CD4-positive, alpha-beta memory T cell (primary cell): ENCODE measurements at regions not wholly inside any gene's neighbourhood (a gene's known extent, or its start where the extent isn't known, plus 50 kb on each side); places are given as distances from the start of the nearest gene placed in this dataset.

Source experiments
- CTCF ChIA-PET: fragments of 350-600 bp; sonication (Branson Sonifier 250); formaldehyde crosslinking; loops from one replicate; lab custom pipeline; 2021; ENCODE audit warnings: inconsistent platforms; ENCODE audit not compliant: partially characterized antibody; lab: Charles Lee
- POLR2A ChIA-PET: fragments of 350-600 bp; sonication (Branson Sonifier 250); formaldehyde crosslinking; loops from one replicate; lab custom pipeline; 2021; ENCODE audit not compliant: partially characterized antibody; lab: Charles Lee
- DNase-seq, 5 donors: peaks; one replicate each; pipeline versions ENCODE4 v3.0.0 to v3.0.0-alpha.2; 2020 to 2022; ENCODE audit warnings: mixed read lengths in 1 of 5
- H3K27ac ChIP-seq: one replicate; pipeline ENCODE4 v1.7.0; 2013; ENCODE audit warnings: low read depth, low read length
- H3K27me3 ChIP-seq: 2 replicates; pipeline ENCODE4 v1.7.0; 2013; ENCODE audit warnings: mild to moderate bottlenecking, low read length, moderate library complexity; ENCODE audit not compliant: insufficient read depth
- H3K36me3 ChIP-seq: 2 replicates; pipeline ENCODE4 v1.7.0; 2013; ENCODE audit warnings: mild to moderate bottlenecking, low read length, moderate library complexity; ENCODE audit not compliant: insufficient read depth
- H3K4me1 ChIP-seq: 2 replicates; pipeline ENCODE4 v1.7.0; 2013; ENCODE audit warnings: mild to moderate bottlenecking, low read length, moderate library complexity; ENCODE audit not compliant: insufficient read depth
- H3K4me3 ChIP-seq, 2 donors: one replicate each; pipeline ENCODE4 v1.7.0; 2013; ENCODE audit warnings: low read length in 2 of 2, mild to moderate bottlenecking in 1 of 2
- H3K9me3 ChIP-seq, 2 donors: one replicate each; pipeline ENCODE4 v1.7.0; 2013; ENCODE audit warnings: low read length in 2 of 2, control low read depth in 1 of 2; ENCODE audit not compliant: control insufficient read depth in 1 of 2
- H3K27ac Mint-ChIP-seq, 7 donors: one replicate each; pipeline ENCODE4 v1.8.0; 2020 to 2021; ENCODE audit warnings: mixed read lengths in 7 of 7, mild to moderate bottlenecking in 6 of 7, inconsistent platforms in 3 of 7, moderate library complexity in 3 of 7
- H3K27me3 Mint-ChIP-seq, 2 donors: one replicate each; pipeline ENCODE4 v1.8.0; 2020 to 2021; ENCODE audit warnings: mixed read lengths in 2 of 2
- H3K36me3 Mint-ChIP-seq, 2 donors: one replicate each; pipeline ENCODE4 v1.8.0; 2020 to 2021; ENCODE audit warnings: mixed read lengths in 2 of 2, inconsistent platforms in 1 of 2, mild to moderate bottlenecking in 1 of 2
- H3K4me1 Mint-ChIP-seq, 4 donors: one replicate each; pipeline ENCODE4 v1.8.0; 2020 to 2021; ENCODE audit warnings: mixed read lengths in 4 of 4, mild to moderate bottlenecking in 1 of 4
- H3K4me3 Mint-ChIP-seq, 8 donors: one replicate each; pipeline ENCODE4 v1.8.0; 2020 to 2021; ENCODE audit warnings: mixed read lengths in 8 of 8, mild to moderate bottlenecking in 7 of 8, moderate library complexity in 6 of 8, inconsistent platforms in 3 of 8
- H3K9me3 Mint-ChIP-seq, 8 donors: one replicate each; pipeline ENCODE4 v1.8.0; 2020 to 2021; ENCODE audit warnings: mixed read lengths in 8 of 8, mild to moderate bottlenecking in 5 of 8, inconsistent platforms in 3 of 8, moderate library complexity in 1 of 8
- intact Hi-C: fragments of 100-400 bp; cut with micrococcal nuclease; formaldehyde crosslinking; loops from one replicate; pipeline ENCODE4 v1.15.1; 2023

DNA sequence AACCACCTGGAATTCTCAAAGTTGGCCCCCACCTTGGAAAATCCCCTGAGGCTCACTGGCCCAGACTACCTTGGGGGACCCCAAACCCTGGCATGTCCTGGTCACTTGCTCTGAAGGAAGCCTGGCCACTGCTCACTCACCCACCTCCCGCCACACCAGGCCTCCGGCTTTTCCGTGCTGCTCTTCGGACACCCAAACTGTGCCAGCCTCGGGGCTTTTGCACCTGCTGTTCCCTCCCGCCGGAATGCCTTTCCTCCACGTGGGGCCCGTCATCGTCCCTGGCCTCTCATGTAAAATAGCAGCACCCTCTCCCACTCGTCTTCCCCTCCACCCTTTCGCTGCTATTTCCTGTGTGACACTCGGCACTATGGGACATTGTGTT, 87.2 kb upstream of the NCOR2 start:
- H3K27ac ChIP-seq, result no peak overlapping the region

DNA sequence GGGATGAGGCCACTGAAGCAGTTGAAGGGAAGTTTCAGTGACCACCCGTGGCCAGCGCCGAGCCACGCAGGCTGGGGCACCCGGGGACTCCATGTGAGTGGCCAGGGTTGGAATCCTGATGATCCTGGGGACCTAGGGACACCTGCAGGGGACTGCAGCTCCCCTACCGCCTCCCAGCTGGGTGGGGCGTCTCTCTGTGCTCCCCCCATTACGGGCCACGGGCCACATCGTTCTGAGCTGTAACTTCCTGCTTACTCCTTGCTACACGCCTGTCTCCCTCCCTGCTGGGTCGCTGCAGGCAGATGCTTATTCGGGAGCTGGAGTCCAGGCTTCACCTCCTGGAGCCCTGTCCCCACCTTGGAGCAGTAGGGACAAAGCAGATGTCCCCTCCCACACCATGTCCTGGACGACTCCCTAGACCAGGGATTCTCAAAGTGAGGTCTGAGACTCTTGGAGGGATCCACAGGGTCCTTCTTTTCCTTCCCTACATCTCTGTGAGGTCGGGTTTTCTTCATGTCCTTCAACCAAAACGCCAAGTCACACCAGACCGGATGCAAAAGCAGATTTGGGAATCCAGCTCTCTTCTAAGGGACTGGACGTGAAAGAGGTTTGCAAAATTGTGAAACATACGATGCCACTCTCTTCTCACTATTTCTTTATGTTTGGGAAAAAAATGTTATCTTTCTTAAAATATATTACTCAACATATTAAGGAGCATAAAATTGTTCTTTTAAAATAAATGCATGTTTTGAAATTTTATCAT, 85.9 kb upstream of the NCOR2 start:
- CTCF ChIA-PET, result interaction anchor here (1.5 kb wide), 1 partner anchor 8 kb away, joined by 3 read pairs; no protein-coding TSS in a partner anchor
- Histone ChIP-seq H3K27me3 (no peaks in the 10 kb centered on the region), H3K9me3 (peaks cover 0 to 7% of the 10 kb centered on the region in 2 donors), H3K27ac (no peak overlapping the region), H3K4me3 (no peak overlapping the region), H3K4me1 (no peaks in the 10 kb centered on the region), H3K36me3 (no peaks in the 10 kb centered on the region)
- Mint-ChIP-seq H3K27me3 (peaks cover 3 to 5% of the 10 kb centered on the region in 2 donors), H3K4me3 (no peak overlapping the region), H3K27ac (peak overlapping the region in 1 of 7 donors; percentile 17), H3K36me3 (peaks cover 3 to 5% of the 10 kb centered on the region in 2 donors), H3K4me1 (no peaks in the 10 kb centered on the region), H3K9me3 (peaks cover 3 to 17% (median 10%) of the 10 kb centered on the region in 8 donors)
- intact Hi-C loops, result no loop called here
- DNase-seq, result no peak
- POLR2A ChIA-PET, result no interaction called here

More for the DNA sequence above, 87.2 kb upstream of the NCOR2 start:
- peaks cover 0 to 5% (median 0%) of the 10 kb centered on the region in 8 donors for H3K9me3 Mint-ChIP-seq
- POLR2A ChIA-PET, result no interaction called here
- CTCF ChIA-PET, result no interaction called here
- H3K36me3 Mint-ChIP-seq, result no peaks in the 10 kb centered on the region
- H3K27ac Mint-ChIP-seq, result no peak overlapping the region
- Histone ChIP-seq H3K27me3 (no peaks in the 10 kb centered on the region), H3K9me3 (no peaks in the 10 kb centered on the region), H3K4me3 (no peak overlapping the region), H3K4me1 (no peaks in the 10 kb centered on the region), H3K36me3 (no peaks in the 10 kb centered on the region)
- intact Hi-C loops, result no loop called here
- peaks cover 3 to 5% of the 10 kb centered on the region in 2 donors for H3K27me3 Mint-ChIP-seq
- H3K4me1 Mint-ChIP-seq, result no peaks in the 10 kb centered on the region
- no peak for DNase-seq
- no peak overlapping the region for H3K4me3 Mint-ChIP-seq

DNA sequence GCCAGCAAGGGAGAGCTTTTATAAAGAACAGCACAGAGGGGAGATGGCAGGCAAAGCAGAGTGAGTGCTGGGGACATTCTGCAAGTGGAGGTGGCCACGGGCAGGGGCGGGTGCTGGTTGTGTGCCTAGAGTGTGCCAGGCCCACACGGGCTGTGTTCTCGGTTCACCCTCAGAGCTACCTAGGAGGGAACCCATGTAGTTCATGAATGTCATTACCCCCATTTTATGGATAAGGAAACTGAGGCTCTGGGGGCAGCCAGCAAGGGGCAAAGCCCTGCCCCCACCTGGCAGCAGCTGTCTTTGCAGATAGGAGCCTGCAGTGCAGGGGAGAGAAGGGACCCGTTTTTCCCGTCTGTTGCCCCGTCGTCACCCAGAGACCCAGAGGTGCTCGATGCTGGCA, 85.2 kb upstream of the NCOR2 start:
- Mint-ChIP-seq H3K27ac (no peak overlapping the region), H3K4me3 (no peak overlapping the region), H3K36me3 (peaks cover 3 to 5% of the 10 kb centered on the region in 2 donors), H3K4me1 (peaks cover 0 to 2% (median 1%) of the 10 kb centered on the region in 4 donors), H3K9me3 (peaks cover 4 to 21% (median 13%) of the 10 kb centered on the region in 8 donors), H3K27me3 (peaks cover 2 to 5% of the 10 kb centered on the region in 2 donors)
- ChIA-PET CTCF (interaction anchor here (1.5 kb wide), 1 partner anchor 9 kb away, joined by 3 read pairs; no protein-coding TSS in a partner anchor), POLR2A (no interaction called here)
- H3K27me3 ChIP-seq, result no peaks in the 10 kb centered on the region
- H3K36me3 ChIP-seq, result no peaks in the 10 kb centered on the region
- DNase-seq, result no peak
- H3K4me3 ChIP-seq, result no peak overlapping the region
- no peaks in the 10 kb centered on the region for H3K4me1 ChIP-seq
- peaks cover 0 to 7% of the 10 kb centered on the region in 2 donors for H3K9me3 ChIP-seq
- intact Hi-C loops, result no loop called here
- no peak overlapping the region for H3K27ac ChIP-seq

DNA sequence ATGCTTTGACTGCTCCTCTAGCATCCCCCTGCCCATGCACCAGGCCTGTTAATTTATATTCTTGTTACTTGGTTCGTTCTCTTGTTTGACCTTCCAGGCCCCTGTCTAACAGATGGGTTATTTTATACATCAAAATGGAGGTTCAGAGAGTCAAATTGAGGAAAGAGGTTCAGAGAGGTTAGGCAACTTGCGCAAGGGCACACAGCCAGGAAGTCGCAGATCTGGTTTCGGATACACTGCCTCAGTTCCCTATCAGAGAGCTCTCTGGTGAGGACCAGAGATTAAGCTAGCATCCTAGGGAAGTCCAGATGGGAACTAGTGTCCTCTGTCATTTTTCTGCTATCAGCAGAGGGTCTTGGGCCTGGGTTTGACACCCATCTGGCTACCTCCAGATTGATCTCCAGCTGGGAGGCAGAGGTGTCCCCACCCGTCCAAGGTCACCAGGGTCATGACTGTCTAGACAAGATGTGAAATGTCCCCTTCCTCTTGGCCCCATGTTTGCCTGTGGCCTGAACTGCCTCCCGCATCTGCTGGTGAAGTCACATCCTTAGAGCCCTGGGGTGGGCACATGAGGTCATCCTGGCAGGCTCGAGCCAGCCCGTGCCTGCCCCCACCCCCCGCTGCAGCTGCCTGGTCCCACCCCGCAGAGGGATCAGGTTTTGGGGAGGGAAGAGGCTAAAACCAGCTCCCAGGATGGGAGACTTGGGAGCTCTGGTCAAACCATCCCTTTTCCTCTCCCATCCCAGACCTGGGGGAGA, 84.3 kb upstream of the NCOR2 start:
- Mint-ChIP-seq H3K36me3 (peaks cover 3 to 5% of the 10 kb centered on the region in 2 donors), H3K27me3 (peaks cover 2 to 5% of the 10 kb centered on the region in 2 donors), H3K9me3 (peaks cover 4 to 22% (median 13%) of the 10 kb centered on the region in 8 donors), H3K4me1 (peaks cover 1 to 10% (median 3%) of the 10 kb centered on the region in 4 donors), H3K4me3 (no peak overlapping the region), H3K27ac (no peak overlapping the region)
- H3K36me3 ChIP-seq, result no peaks in the 10 kb centered on the region
- peaks cover 0 to 7% of the 10 kb centered on the region in 2 donors for H3K9me3 ChIP-seq
- no peak overlapping the region for H3K4me3 ChIP-seq
- intact Hi-C loops, result no loop called here
- ChIA-PET CTCF (no interaction called here), POLR2A (no interaction called here)
- H3K4me1 ChIP-seq, result no peaks in the 10 kb centered on the region
- H3K27ac ChIP-seq, result no peak overlapping the region
- DNase-seq, result no peak
- H3K27me3 ChIP-seq, result no peaks in the 10 kb centered on the region

DNA sequence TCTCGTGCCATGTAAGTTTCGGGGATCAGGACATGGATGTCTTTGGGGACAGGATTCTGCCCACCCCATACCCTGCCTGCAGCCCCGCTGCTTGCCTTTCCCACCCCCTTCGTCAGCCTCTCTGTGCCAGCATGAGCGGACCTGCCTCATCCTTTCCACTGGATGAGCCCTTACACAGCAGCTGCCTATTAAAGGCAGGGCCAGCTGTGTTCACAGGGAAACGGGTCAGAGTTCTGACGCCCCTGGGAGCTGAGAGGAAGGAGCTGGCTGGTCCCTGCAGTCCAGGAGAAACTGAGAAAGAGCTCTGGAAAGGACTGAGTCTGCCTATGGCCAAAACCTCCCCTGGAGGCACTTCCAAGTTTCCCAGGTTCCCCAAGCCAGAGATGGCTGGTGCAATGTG, 83.5 kb upstream of the NCOR2 start:
- H3K27ac Mint-ChIP-seq, result no peak overlapping the region
- H3K4me1 ChIP-seq, result peaks cover 5% of the 10 kb centered on the region
- peaks cover 0 to 7% of the 10 kb centered on the region in 2 donors for H3K9me3 ChIP-seq
- H3K4me3 ChIP-seq, result no peak overlapping the region
- peaks cover 7 to 18% (median 9%) of the 10 kb centered on the region in 4 donors for H3K4me1 Mint-ChIP-seq
- H3K27ac ChIP-seq, result no peak overlapping the region
- POLR2A ChIA-PET, result no interaction called here
- no peak for DNase-seq
- CTCF ChIA-PET, result no interaction called here
- H3K27me3 Mint-ChIP-seq, result peaks cover 2 to 3% of the 10 kb centered on the region in 2 donors
- H3K36me3 Mint-ChIP-seq, result peaks cover 3 to 5% of the 10 kb centered on the region in 2 donors
- H3K9me3 Mint-ChIP-seq, result peaks cover 4 to 25% (median 13%) of the 10 kb centered on the region in 8 donors
- intact Hi-C loops, result no loop called here
- H3K36me3 ChIP-seq, result no peaks in the 10 kb centered on the region
- no peak overlapping the region for H3K4me3 Mint-ChIP-seq
- H3K27me3 ChIP-seq, result no peaks in the 10 kb centered on the region

DNA sequence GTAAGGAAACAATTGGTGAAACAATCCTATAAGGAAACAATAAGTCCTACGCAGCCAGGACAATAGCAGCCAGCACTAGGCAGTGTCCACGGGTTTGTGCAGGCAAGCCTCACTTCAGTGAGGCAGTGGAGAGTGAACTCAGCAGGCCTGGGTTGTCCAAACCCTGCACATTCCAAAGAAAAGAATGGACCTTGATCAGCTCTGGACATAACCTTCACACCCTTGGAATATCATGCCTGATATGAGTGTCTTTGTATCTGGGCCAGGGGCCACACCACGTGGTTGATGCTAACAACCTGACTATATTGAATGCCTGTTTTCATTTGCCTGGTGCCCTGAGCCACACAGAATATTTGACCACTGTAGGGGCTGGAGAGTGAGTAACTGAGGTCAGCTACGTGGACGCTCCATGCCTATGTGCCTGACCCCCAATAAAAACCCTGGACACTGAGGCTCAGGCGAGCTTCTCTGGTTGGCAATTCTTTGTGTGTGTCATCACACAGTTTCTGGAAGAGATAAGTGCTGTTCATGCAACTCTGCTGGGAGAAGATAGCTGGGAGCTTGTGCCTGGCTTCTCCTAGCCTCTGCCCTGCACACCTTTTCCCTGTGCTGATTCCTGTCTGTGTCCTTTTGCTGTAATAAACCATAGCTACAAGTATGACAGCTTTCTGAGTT, 81.4 kb upstream of the NCOR2 start:
- Mint-ChIP-seq H3K27ac (no peak overlapping the region), H3K9me3 (peaks cover 4 to 25% (median 13%) of the 10 kb centered on the region in 8 donors), H3K27me3 (peaks cover 2 to 3% of the 10 kb centered on the region in 2 donors), H3K4me3 (no peak overlapping the region), H3K36me3 (peaks cover 3 to 5% of the 10 kb centered on the region in 2 donors), H3K4me1 (peaks cover 7 to 24% (median 11%) of the 10 kb centered on the region in 4 donors)
- Histone ChIP-seq H3K4me1 (peaks cover 7% of the 10 kb centered on the region), H3K27me3 (no peaks in the 10 kb centered on the region), H3K36me3 (no peaks in the 10 kb centered on the region), H3K9me3 (peaks cover 0 to 7% of the 10 kb centered on the region in 2 donors), H3K27ac (no peak overlapping the region), H3K4me3 (no peak overlapping the region)
- POLR2A ChIA-PET, result no interaction called here
- intact Hi-C loops, result no loop called here
- CTCF ChIA-PET, result no interaction called here
- no peak for DNase-seq

DNA sequence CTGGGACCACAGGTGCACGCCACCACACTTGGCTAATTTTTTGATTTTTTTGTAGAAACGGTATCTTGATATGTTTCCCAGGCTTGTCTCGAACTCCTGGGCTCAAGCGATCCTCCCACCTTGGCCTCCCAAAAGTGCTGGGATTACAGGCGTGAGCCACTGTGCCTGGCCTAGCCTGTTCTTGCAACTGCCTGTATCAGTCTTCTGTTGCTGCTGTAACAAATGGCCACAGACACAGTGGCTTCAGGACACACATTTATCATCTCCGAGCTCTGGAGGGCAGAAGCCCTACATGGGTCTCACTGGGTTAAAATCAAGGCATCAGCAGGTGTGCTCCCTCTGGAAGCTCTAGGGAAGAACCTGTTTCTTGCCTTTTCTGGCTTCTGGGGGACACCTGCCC, 79.9 kb upstream of the NCOR2 start:
- POLR2A ChIA-PET, result no interaction called here
- H3K27me3 Mint-ChIP-seq, result no peaks in the 10 kb centered on the region

More for the DNA sequence above, 79.9 kb upstream of the NCOR2 start:
- no peaks in the 10 kb centered on the region for H3K36me3 ChIP-seq
- peak overlapping the region in 4 of 8 donors; percentile 7 to 64 (median 52) for H3K4me3 Mint-ChIP-seq
- peaks cover 4 to 25% (median 13%) of the 10 kb centered on the region in 8 donors for H3K9me3 Mint-ChIP-seq
- peaks cover 7 to 24% (median 14%) of the 10 kb centered on the region in 4 donors for H3K4me1 Mint-ChIP-seq
- no peaks in the 10 kb centered on the region for H3K27me3 ChIP-seq
- CTCF ChIA-PET, result no interaction called here
- H3K27ac Mint-ChIP-seq, result peak overlapping the region in 2 of 7 donors; percentile 6 to 42
- peaks cover 3 to 5% of the 10 kb centered on the region in 2 donors for H3K36me3 Mint-ChIP-seq
- H3K27ac ChIP-seq, result no peak overlapping the region
- H3K9me3 ChIP-seq, result peaks cover 0 to 7% of the 10 kb centered on the region in 2 donors
- DNase-seq, result no peak
- no peak overlapping the region for H3K4me3 ChIP-seq
- H3K4me1 ChIP-seq, result peaks cover 7% of the 10 kb centered on the region
- intact Hi-C loops, result no loop called here
